Mesenchymal stem cell (in vitro differentiated cells and primary cell): ENCODE measurements at regions not wholly inside any gene's neighbourhood (a gene's known extent, or its start where the extent isn't known, plus 50 kb on each side); places are given as distances from the start of the nearest gene placed in this dataset.
A peak's percentile ranks its signal among the peaks of the same experiment; 100 is the strongest.

Experiments used
- DNase-seq: peaks from one replicate; pipeline ENCODE4 v3.0.0-alpha.2; 2013
- H2AFZ ChIP-seq: one replicate; pipeline ENCODE4 v1.6.1; 2013; ENCODE audit warnings: low read depth, mild to moderate bottlenecking, control low read depth, inconsistent platforms, low read length, moderate library complexity
- H2AK5ac ChIP-seq: 2 replicates; pipeline ENCODE4 v1.6.1; 2013; ENCODE audit warnings: low read length, moderate library complexity, mild to moderate bottlenecking, inconsistent platforms; ENCODE audit not compliant: severe bottlenecking
- H2BK120ac ChIP-seq: one replicate; pipeline ENCODE4 v1.6.1; 2013; ENCODE audit warnings: low read depth, mild to moderate bottlenecking, inconsistent platforms, low read length, moderate library complexity
- H2BK12ac ChIP-seq, 2 experiments: one replicate each; pipeline ENCODE4 v1.6.1; 2013; ENCODE audit warnings: inconsistent platforms in 2 of 2, low read length in 2 of 2, mild to moderate bottlenecking in 2 of 2, moderate library complexity in 2 of 2, control low read depth in 1 of 2
- H2BK15ac ChIP-seq: one replicate; pipeline ENCODE4 v1.6.1; 2013; ENCODE audit warnings: mild to moderate bottlenecking, low read depth, inconsistent platforms; ENCODE audit not compliant: poor library complexity, severe bottlenecking
- H2BK5ac ChIP-seq: 2 replicates; pipeline ENCODE4 v1.6.1; 2013; ENCODE audit warnings: low read depth, mild to moderate bottlenecking, low read length, control low read depth, inconsistent platforms; ENCODE audit not compliant: poor library complexity, severe bottlenecking
- H3K14ac ChIP-seq, 2 experiments: one replicate each; pipeline ENCODE4 v1.6.1; 2013; ENCODE audit warnings: inconsistent platforms in 2 of 2, low read length in 2 of 2, control low read depth in 1 of 2, mild to moderate bottlenecking in 1 of 2, moderate library complexity in 1 of 2
- H3K18ac ChIP-seq, 2 experiments: one replicate each; pipeline ENCODE4 v1.6.1; 2013; ENCODE audit warnings: inconsistent platforms in 2 of 2, low read length in 2 of 2, control low read depth in 1 of 2, low read depth in 1 of 2, mild to moderate bottlenecking in 1 of 2
- H3K23ac ChIP-seq, 2 experiments: one replicate each; pipeline ENCODE4 v1.6.1; 2013; ENCODE audit warnings: inconsistent platforms in 2 of 2, low read length in 2 of 2, mild to moderate bottlenecking in 2 of 2, moderate library complexity in 2 of 2, control low read depth in 1 of 2
- H3K27ac ChIP-seq: 2 replicates; pipeline ENCODE4 v1.5.1; 2013; ENCODE audit warnings: mild to moderate bottlenecking, moderate library complexity, low read length, control low read depth, inconsistent platforms; ENCODE audit not compliant: poor library complexity, severe bottlenecking
- H3K27me3 ChIP-seq, 2 experiments: 2 replicates each; pipeline versions ENCODE4 v1.6.1 to v1.7.0; 2013; ENCODE audit warnings: low read length in 2 of 2, mild to moderate bottlenecking in 2 of 2, moderate library complexity in 2 of 2, control low read depth in 1 of 2, inconsistent platforms in 1 of 2; ENCODE audit not compliant: control insufficient read depth in 1 of 2, insufficient read depth in 1 of 2
- H3K36me3 ChIP-seq, 2 experiments: 2 replicates each; pipeline versions ENCODE4 v1.6.1 to v1.7.0; 2013; ENCODE audit warnings: low read length in 2 of 2, control low read depth in 1 of 2, inconsistent platforms in 1 of 2, low read depth in 1 of 2, mild to moderate bottlenecking in 1 of 2; ENCODE audit not compliant: insufficient read depth in 2 of 2, control insufficient read depth in 1 of 2
- H3K4ac ChIP-seq, 2 experiments: one replicate each; pipeline ENCODE4 v1.6.1; 2013; ENCODE audit warnings: inconsistent platforms in 2 of 2, low read length in 2 of 2, mild to moderate bottlenecking in 2 of 2, moderate library complexity in 2 of 2, control low read depth in 1 of 2, low read depth in 1 of 2
- H3K4me1 ChIP-seq: 2 replicates; pipeline ENCODE4 v1.6.1; 2013; ENCODE audit warnings: low read depth, low read length, control low read depth; ENCODE audit not compliant: control insufficient read depth, insufficient read depth
- H3K4me2 ChIP-seq: 2 replicates; pipeline ENCODE4 v1.6.1; 2013; ENCODE audit warnings: low read length, mild to moderate bottlenecking, inconsistent platforms; ENCODE audit not compliant: poor library complexity, severe bottlenecking
- H3K4me3 ChIP-seq, 2 experiments: 2 replicates each; pipeline versions ENCODE4 v1.5.1 to v1.7.0; 2013; ENCODE audit warnings: low read length in 2 of 2, mild to moderate bottlenecking in 2 of 2, control low read depth in 1 of 2, low read depth in 1 of 2; ENCODE audit not compliant: insufficient read depth in 1 of 2
- H3K79me1 ChIP-seq: replicated peaks from 2 replicates; pipeline ENCODE4 v1.6.1; 2013; ENCODE audit warnings: mild to moderate bottlenecking, control low read depth, low read length, inconsistent platforms; ENCODE audit not compliant: poor library complexity, severe bottlenecking
- H3K9ac ChIP-seq: 2 replicates; pipeline ENCODE4 v1.7.0; 2013; ENCODE audit warnings: mild to moderate bottlenecking, low read length, moderate library complexity
- H3K9me3 ChIP-seq: 2 replicates; pipeline ENCODE4 v1.7.0; 2013; ENCODE audit warnings: mild to moderate bottlenecking, low read length; ENCODE audit not compliant: control insufficient read depth
- H4K8ac ChIP-seq: one replicate; pipeline ENCODE4 v1.6.1; 2013; ENCODE audit warnings: inconsistent platforms, mild to moderate bottlenecking, low read length, moderate library complexity
- H4K91ac ChIP-seq: one replicate; pipeline ENCODE4 v1.6.1; 2013; ENCODE audit warnings: mild to moderate bottlenecking, low read length, inconsistent platforms
- WGBS: methylation state at CpG from one replicate; pipeline ENCODE4 v1.1.7; 2013; ENCODE audit warnings: mixed read lengths; 5-methylcytosine and 5-hydroxymethylcytosine counted together

- WGBS = 80% methylated on average over 12 of the region's 17 CpGs
- Histone ChIP-seq H3K36me3 (no peaks in the 10 kb centered on the region), H3K4ac (no peak overlapping the region), H4K8ac (no peak overlapping the region), H4K91ac (no peak overlapping the region), H3K27me3 (no peaks in the 10 kb centered on the region), H3K18ac (no peak overlapping the region), H2AFZ (no peak overlapping the region), H3K27ac (peak overlapping the region; percentile 86), H3K4me1 (peaks cover 4% of the 10 kb centered on the region), H2AK5ac (no peak overlapping the region), H3K23ac (no peak overlapping the region), H3K14ac (no peak overlapping the region), H3K79me1 (no peaks in the 10 kb centered on the region), H3K9ac (no peak overlapping the region), H3K4me3 (no peak overlapping the region), H2BK120ac (no peak overlapping the region), H3K4me2 (peak overlapping the region; percentile 70), H2BK15ac (no peak overlapping the region), H3K9me3 (no peaks in the 10 kb centered on the region), H2BK5ac (peak overlapping the region; percentile 36), H2BK12ac (no peak overlapping the region)
- DNase-seq = no peak
Measured at GRCh38 chr10:30219971-30220751, 128.9 kb downstream of the MTPAP start.

- no peak overlapping the region for H2BK12ac ChIP-seq
- H2BK15ac ChIP-seq = no peak overlapping the region
- 99% methylated on average over 4 of the region's 4 CpGs for WGBS
- no peak overlapping the region for H3K23ac ChIP-seq
- peaks cover 4% of the 10 kb centered on the region for H3K4me1 ChIP-seq
- H2AK5ac ChIP-seq = no peak overlapping the region
- H3K9me3 ChIP-seq = no peaks in the 10 kb centered on the region
- no peak overlapping the region for H3K18ac ChIP-seq
- no peak overlapping the region for H3K4ac ChIP-seq
- no peak overlapping the region for H3K27ac ChIP-seq
- H3K14ac ChIP-seq = no peak overlapping the region
- H3K4me2 ChIP-seq = no peak overlapping the region
- no peak overlapping the region for H2AFZ ChIP-seq
- no peaks in the 10 kb centered on the region for H3K36me3 ChIP-seq
- no peak for DNase-seq
- no peaks in the 10 kb centered on the region for H3K27me3 ChIP-seq
- H3K4me3 ChIP-seq = no peak overlapping the region
- no peak overlapping the region for H2BK5ac ChIP-seq
- no peaks in the 10 kb centered on the region for H3K79me1 ChIP-seq
- H4K91ac ChIP-seq = no peak overlapping the region
- no peak overlapping the region for H4K8ac ChIP-seq
- no peak overlapping the region for H2BK120ac ChIP-seq
- H3K9ac ChIP-seq = no peak overlapping the region
Measured at GRCh38 chr10:30216821-30217220, 132.3 kb downstream of the MTPAP start.

- Histone ChIP-seq H4K8ac (no peak overlapping the region), H3K23ac (no peak overlapping the region), H3K36me3 (no peaks in the 10 kb centered on the region), H3K9ac (peak overlapping the region; percentile 52), H2AK5ac (no peak overlapping the region), H3K4me1 (peaks cover 4% of the 10 kb centered on the region), H3K79me1 (no peaks in the 10 kb centered on the region), H2BK120ac (no peak overlapping the region), H3K27me3 (no peaks in the 10 kb centered on the region), H2BK5ac (no peak overlapping the region), H2BK12ac (no peak overlapping the region), H3K4me3 (peak overlapping the region in 1 of 2 experiments; percentile 58), H2BK15ac (no peak overlapping the region), H4K91ac (no peak overlapping the region), H3K4ac (no peak overlapping the region), H3K4me2 (no peak overlapping the region), H3K14ac (no peak overlapping the region), H3K18ac (no peak overlapping the region), H3K9me3 (no peaks in the 10 kb centered on the region), H2AFZ (no peak overlapping the region), H3K27ac (no peak overlapping the region)
- 63% methylated on average over 7 of the region's 8 CpGs for WGBS
- DNase-seq = no peak
Measured at GRCh38 chr10:30215623-30216022, 133.5 kb downstream of the MTPAP start.

GRCh38 chr10:30215141-30215540 is 133.9 kb downstream of the MTPAP start:
- no peak overlapping the region for H3K4ac ChIP-seq

More at GRCh38 chr10:30215141-30215540, 133.9 kb downstream of the MTPAP start:
- no peak overlapping the region for H3K18ac ChIP-seq
- no peaks in the 10 kb centered on the region for H3K9me3 ChIP-seq
- H2AFZ ChIP-seq = no peak overlapping the region
- no peak overlapping the region for H3K14ac ChIP-seq
- 91% methylated on average over 2 of the region's 2 CpGs for WGBS
- no peak overlapping the region for H2BK5ac ChIP-seq
- no peak for DNase-seq
- H3K27ac ChIP-seq = no peak overlapping the region
- no peaks in the 10 kb centered on the region for H3K36me3 ChIP-seq
- H2BK120ac ChIP-seq = no peak overlapping the region
- H4K8ac ChIP-seq = no peak overlapping the region
- no peak overlapping the region for H4K91ac ChIP-seq
- H3K23ac ChIP-seq = no peak overlapping the region
- peaks cover 0 to 2% of the 10 kb centered on the region in 2 experiments for H3K27me3 ChIP-seq
- H3K4me3 ChIP-seq = peak overlapping the region in 1 of 2 experiments; percentile 58
- H2BK12ac ChIP-seq = no peak overlapping the region
- peak overlapping the region; percentile 52 for H3K9ac ChIP-seq
- H2AK5ac ChIP-seq = no peak overlapping the region
- no peaks in the 10 kb centered on the region for H3K79me1 ChIP-seq
- H3K4me1 ChIP-seq = peaks cover 4% of the 10 kb centered on the region
- no peak overlapping the region for H3K4me2 ChIP-seq
- no peak overlapping the region for H2BK15ac ChIP-seq
